Nucleus accumbens (tissue), 56 donors: ENCODE measurements at regions not wholly inside any gene's neighbourhood (a gene's known extent, or its start where the extent isn't known, plus 50 kb on each side); places are given as distances from the start of the nearest gene placed in this dataset.
"Not testable (repeated sequence)": the region's sequence is repeated elsewhere in the genome, so short reads cannot be mapped to it uniquely, and the experiment has no call there.

Experiments used
- DNase-seq, 56 donors: peaks; one replicate each; lab custom pipeline; 2025; lab: John Stamatoyannopoulos, UW

- no peak for DNase-seq
Measured at GRCh38 chr13:111491021-111491420, 170.6 kb downstream of the TEX29 start.

GRCh38 chr13:111491659-111492058 lies 171.2 kb downstream of the TEX29 start:
- no peak for DNase-seq

GRCh38 chr13:111492341-111492950 lies 172.0 kb downstream of the TEX29 start:
- no peak for DNase-seq

GRCh38 chr13:111492958-111493357 lies 172.5 kb downstream of the TEX29 start:
- DNase-seq = no peak

GRCh38 chr13:111493468-111493867 lies 173.0 kb downstream of the TEX29 start:
- no peak for DNase-seq

GRCh38 chr13:111494641-111495040 lies 174.2 kb downstream of the TEX29 start:
- no peak for DNase-seq

- DNase-seq = not testable (repeated sequence)
Measured at GRCh38 chr13:111501596-111502535, 181.4 kb downstream of the TEX29 start.

- no peak for DNase-seq
Measured at GRCh38 chr13:111502957-111503356, 182.5 kb downstream of the TEX29 start.

GRCh38 chr13:111503376-111503775 lies 182.9 kb downstream of the TEX29 start:
- DNase-seq = no peak

- peak in 36 of 56 donors; percentile 4 to 80 (median 36) for DNase-seq
Measured at GRCh38 chr13:111503905-111504695, 183.7 kb downstream of the TEX29 start.

- DNase-seq = no peak
Measured at GRCh38 chr13:111505175-111505777, 184.8 kb downstream of the TEX29 start.

GRCh38 chr13:111506125-111506524 lies 185.7 kb downstream of the TEX29 start:
- no peak for DNase-seq

- DNase-seq = no peak
Measured at GRCh38 chr13:111506621-111507020, 186.2 kb downstream of the TEX29 start.

GRCh38 chr13:111508164-111508870 lies 187.9 kb downstream of the TEX29 start:
- no peak for DNase-seq

- DNase-seq = no peak
Measured at GRCh38 chr13:111508902-111509509, 188.6 kb downstream of the TEX29 start.

GRCh38 chr13:111510502-111511218 lies 190.2 kb downstream of the TEX29 start:
- DNase-seq = no peak

GRCh38 chr13:111511219-111511732 lies 190.8 kb downstream of the TEX29 start:
- DNase-seq = no peak

GRCh38 chr13:111511805-111512504 lies 191.5 kb downstream of the TEX29 start:
- DNase-seq = no peak
